GM19452 (cell line): ENCODE measurements at regions not wholly inside any gene's neighbourhood (a gene's known extent, or its start where the extent isn't known, plus 50 kb on each side); places are given as distances from the start of the nearest gene placed in this dataset.
"Not testable (repeated sequence)": the region's sequence is repeated elsewhere in the genome, so short reads cannot be mapped to it uniquely, and the experiment has no call there.

ENCODE experiments used
- ATAC-seq: cut with Tn5 transposase; IDR thresholded peaks from one replicate; pipeline ENCODE4 v1.9.1; 2021; ENCODE audit not compliant: unreplicated experiment

DNA sequence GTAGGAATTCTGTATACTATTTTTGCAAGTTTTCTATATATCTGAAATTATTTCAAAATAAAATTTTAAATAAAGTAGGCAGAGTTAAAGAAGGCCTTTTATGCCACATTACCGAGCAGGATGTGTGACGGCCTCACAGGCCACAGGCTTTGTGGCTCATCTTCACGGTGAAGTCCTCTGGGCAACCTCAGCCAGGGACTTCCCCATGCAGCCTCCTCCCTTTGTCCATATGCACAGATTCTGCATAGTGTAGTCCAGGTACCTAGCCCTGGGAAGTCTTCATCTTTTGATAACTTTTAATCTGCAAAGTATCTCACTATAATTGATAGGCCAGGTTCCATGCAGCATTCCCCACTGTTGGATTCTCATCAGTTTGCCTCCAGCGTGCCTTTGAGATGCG lies 62.8 kb downstream of the ARHGAP11B start:
- ATAC-seq: not testable (repeated sequence)

DNA sequence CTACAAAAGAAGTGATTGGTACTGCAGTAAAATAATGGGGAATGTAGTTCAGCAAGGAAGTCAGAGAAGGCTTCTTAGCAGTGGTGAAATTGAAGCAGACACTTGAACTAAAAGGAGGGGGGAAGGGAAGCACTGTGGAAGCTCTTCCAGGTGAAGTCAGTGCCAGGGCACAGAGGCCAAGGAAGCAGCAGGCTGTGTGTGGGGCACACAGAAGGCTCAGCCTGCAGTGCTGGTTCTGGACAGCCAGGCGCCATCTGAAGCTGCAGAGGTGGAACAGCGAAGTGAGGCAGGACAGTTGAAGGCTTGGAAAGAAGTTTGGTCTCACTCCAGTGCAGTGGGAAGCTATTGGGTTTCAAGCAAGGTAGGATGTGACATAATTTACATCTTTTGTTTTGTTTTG lies 64.2 kb downstream of the ARHGAP11B start:
- not testable (repeated sequence) for ATAC-seq

DNA sequence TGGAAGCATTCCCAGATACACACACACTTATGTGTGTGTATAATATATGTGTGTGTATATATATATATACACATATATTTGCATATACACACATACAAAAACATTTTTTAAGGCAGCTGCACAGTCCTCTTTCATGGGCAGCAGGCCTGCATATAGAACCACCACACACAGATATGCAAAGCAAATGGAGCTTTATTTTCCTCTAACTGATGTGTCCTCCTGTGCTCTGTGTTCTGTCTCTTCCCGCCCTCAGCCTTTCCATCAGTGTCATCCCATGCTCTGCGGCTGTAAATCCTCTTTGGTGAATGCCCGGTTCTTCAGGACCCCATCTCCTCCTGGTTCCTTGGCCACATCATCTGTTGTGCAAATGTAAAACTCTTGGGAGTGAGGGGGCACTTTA lies 69.9 kb downstream of the ARHGAP11B start:
- ATAC-seq: not testable (repeated sequence)

DNA sequence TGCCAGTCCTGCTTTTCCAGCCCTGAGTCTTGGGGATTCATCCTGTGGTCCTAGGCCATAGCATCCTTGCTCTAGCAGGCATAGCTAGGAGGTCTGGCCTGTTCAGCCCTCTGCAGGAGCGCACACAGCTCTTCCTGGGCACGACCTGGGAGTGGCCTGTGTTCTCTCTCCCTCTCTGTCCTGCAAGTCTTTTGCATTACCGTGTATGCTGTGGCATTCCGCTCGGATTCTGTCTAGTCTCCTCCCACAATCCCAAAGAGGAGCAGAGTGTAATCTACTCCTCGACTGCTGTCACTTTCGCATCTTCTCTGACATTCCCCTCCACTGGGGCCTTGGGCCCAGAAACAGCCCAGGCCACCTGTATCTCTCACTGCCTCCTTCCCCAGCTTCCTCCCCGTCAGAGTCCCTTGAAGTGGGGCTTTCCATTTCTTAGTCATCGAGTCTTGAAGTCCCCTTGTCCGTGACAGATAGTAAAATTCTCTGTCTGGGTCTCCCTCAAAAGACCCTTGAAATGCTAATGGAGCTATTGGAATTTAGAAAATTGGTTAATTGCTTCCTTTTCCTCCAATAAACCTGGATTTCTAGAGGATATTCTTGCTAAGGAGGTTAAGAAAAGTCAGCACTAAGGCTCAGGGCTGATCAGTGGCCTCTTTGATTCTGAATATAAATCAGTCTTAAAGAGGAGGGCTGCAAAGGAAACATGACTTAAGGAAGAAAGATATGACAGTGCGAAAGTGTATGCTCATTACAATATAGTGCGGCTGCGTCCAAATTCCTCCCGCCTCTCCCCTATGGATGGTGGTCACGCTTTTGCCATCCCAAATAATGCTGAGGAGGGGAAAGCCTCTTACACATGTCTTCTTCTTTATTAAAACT lies 70.7 kb downstream of the ARHGAP11B start:
- peak; percentile 73 for ATAC-seq

DNA sequence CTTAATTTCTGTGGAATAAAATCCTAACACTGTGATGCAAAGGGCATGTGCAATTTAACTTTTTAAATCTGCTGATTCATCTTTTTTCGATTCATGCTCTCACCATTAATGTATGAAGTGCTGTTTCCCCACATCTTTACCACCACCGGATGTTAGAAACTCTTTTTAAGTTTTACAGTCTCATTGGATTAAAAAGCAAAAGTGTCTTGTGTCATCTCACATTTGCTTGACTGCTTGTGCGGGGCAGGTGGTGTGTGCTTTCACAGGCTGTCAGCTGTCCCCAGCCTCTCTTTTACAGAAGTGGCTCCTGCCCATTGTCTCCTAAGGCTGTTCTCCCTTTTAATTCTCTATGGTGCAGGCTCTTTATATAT lies 71.4 kb downstream of the ARHGAP11B start:
- peak; percentile 59 for ATAC-seq

DNA sequence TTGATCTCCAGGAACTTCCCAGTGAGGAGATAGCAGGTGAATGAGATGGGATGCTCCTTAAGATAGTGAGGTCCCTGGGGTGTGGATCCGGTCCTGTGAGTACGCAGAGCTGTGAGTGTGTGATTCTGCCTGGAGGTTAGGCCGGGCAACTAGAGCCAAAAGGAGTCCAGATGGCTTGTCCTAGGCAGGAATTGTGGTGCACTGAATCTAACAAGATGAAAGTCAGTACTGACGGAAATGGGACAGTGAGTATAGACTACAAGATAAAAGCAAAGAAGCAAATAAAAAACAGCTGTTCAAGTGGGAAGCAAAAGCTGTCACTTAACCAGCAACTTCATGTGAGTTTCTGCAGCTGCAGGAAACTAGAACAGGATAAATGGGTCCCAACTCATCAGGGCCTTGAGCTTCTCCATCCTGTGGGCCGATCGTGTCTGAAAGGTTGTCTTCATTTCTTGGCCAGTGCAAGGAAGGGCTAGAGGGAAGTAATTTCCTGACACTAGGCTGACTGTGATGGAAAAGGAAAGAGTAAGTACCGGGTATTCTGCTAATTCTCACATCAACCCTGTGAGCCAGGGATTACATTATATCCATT lies 74.2 kb downstream of the ARHGAP11B start:
- ATAC-seq: not testable (repeated sequence)

DNA sequence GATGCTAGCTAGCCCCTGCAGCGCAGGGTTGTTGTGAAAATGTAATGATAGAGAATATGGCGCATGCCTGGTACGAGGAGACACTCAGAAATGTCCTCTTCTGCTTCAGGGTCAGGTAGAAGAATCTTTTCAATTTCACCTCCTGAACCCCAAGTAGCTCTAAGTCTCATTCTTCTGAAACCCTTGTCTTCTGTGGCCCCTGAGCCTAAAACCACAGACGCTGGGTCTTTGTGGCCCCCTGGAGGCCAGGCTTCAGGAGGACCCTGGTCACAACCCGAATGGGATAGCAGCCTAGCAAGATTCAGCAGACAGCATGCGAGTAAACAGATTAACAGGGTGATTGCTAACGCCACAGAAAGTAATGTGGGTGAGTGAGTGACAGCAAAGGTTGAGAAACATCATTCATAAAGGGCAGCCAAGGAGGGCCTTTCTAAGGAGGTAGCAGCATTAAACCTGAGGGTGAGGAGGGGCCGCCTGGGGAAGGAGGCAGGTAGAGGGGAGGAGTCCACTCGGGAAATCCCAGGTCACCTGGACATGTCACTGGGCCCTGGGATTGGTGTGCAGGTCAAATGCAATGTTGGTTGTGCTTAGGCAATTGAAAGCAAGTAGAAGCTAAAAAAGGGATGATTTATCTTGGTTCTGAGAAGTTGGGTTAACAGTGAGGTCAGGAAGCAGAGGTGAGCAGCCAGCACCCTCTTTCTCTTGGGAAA lies 82.2 kb downstream of the ARHGAP11B start:
- ATAC-seq: not testable (repeated sequence)

DNA sequence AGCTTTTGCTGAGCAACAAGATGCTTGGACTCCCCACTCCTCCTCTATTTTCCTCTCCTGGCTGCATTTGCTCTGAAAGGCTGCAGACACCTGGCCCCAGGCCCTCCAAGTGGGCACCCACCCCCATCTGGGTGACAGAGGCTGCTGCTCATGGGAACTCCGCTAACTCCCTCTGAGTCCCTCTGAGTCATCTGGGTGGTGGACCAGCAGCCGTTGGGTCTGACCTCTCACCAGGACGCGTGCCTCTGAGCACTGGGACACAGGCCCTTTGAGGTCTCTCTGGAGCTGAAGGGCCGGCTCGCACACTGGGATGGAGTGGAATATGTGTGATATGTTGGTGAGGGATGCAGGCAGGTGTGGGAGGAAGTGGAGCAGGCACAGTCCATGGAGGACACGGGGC lies 82.9 kb downstream of the ARHGAP11B start:
- not testable (repeated sequence) for ATAC-seq

DNA sequence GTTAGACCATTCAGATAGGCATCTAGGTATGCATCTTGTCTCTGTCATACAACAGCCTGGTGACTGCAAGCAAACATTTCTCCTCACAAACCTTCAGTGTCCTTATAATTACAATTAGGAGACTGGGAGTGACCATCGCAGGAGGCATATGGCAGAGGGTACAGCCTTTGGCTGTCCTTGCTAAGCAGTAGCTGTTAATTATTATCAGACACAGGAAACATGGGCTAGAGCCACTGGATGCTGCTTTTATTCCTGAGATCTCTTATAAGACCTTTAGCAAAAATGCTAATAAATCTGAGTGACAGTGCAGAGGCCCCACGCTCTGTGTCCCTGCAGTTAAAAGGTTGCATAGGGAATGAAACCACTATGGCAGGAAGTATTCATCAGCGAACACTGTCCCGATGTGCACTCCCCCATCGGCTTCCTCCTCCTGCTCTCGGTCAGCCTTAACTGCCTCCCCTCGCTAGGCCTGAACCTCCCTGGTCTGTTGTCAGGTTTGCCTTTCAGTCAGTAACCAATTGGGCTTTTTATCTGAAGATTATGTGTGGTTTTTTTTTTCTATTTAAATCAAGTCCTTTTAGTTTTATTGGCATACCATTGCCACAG lies 92.2 kb downstream of the ARHGAP11B start:
- ATAC-seq: peak; percentile 81

DNA sequence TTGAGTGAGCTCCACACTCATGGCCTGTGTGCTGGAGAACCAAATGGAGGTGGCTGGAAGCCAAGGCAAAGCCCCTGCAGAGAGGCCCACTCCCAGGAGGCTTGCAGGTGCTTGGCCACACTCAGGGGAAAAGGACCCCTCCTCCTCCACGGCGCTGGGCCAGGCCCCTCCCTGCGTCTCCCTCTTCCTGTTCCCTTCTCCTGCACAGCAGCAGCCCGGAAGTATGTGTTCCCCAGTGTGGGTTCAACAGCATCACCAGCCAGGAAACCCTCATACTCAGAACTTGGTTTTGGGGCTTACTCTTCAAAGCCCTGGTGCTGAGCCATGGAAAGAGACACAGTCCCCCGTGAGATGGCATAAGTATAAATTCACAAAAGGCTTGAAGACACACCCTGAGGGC lies 93.4 kb downstream of the ARHGAP11B start:
- not testable (repeated sequence) for ATAC-seq

DNA sequence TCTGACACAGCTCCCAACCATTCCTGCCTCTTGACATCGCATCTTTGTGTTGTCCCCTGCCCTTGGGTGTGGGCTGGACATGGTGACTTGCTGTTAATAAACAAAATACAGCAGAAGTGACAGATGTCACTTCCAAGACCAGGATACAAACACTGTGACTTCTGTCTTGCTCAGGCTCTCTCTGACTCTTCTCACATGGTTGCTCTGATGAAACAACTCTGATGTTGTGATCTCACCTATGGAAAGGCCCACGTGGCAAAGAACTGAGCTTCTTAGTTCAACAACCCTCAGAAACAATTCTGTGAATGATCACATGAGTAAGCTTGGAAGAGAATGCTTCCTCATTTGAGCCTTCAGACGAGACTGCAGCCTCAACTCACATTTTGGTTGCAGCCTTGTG lies 94.9 kb downstream of the ARHGAP11B start:
- ATAC-seq: not testable (repeated sequence)

DNA sequence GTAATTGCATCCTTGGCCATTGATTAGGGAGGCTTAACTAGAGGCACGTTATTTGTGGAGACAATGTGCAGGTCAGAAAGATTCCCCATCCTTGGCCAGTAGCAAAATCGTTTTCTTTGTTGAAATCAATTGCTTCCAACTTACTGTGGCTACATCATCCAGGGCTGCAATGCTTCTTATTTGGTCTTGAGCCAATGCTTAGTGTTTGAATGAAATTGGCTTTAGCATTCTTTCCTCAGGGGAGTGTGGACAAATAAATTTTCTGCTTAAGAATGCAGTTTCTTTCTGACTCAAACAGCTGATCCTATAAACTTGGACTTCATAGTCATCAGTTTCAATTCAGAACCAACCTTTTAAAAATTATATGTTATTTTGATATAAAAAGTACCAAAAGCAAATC lies 95.6 kb downstream of the ARHGAP11B start:
- not testable (repeated sequence) for ATAC-seq

DNA sequence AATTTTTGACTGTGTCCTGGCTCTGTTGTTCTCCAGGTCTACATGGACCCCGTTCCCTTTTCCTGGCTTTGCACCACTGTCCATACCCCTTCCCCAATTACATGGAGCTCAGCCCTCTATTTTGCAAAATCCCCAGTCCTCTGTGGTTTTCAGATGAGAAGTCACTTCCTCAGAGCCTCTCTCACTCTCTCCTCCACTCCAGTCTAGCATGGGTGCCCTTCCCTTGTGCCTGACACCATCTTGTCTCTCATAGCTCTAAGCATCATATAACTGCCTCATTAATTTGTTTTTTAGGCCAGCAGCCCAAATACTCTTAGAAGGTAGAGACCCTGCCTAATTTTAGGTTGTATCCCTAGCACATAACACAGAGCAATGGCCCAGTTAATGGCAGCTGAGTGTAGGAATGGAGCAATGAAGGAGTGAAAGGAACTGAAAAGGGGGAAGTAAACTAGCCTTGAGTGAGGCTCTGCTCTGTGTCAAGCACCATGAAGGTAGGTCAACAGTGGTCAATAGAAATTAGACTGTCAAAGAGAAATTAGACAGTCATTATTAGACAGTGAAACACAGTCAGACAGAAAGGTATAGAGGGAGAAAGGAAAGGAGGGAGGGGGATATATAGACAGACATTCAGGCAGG lies 97.7 kb downstream of the ARHGAP11B start:
- ATAC-seq: not testable (repeated sequence)

DNA sequence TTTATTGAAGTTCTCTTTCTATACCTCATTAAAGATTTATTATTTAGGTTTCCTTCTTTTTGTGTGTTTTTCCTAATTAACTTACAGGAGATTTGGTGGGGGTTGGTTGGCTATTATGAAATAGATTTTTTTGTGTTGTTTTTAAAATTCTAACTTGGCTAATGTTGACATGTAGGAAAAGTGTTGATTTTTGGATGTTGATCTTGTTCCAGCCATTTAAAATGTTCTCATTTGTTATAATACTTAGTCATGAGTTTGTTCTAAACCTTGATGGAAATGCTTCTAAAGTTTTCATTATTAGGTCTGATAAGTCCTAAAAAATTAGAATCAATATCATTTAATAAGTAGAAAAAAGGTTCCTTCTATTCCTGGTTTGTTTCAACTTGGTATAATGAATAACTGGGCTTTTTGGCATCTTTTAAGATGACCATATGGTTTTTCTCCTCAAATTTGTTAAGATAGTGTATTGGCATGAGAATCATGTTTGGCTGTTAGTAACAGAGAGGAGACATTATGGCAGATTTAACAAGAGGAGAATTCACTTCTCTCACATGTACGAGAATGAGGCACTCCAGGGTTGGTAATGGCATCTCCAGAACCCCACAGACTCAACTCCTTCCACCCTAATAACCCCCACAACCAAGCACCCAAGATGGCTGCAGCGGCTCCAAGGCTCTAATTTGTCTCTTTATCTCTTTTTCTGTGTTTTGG lies 104.1 kb downstream of the ARHGAP11B start:
- ATAC-seq: not testable (repeated sequence)

DNA sequence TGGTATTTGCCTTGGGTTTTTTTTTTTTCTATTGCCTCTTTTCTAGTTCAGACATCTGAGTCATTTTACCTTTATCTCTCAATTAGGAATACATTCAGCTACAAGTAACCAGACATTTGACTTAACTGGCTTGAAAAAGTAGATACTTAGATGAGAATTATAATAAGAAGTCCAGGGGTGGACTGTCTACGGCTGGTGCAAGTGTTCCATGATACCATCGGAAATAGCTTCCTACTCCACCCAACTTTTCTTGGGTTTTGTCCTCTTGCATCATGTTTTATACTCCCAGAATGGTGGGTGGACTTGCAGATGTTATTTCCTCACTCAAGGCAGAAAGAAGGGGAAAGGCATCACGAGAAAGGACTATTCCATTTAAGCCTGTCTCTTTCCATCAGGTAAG lies 104.7 kb downstream of the ARHGAP11B start:
- not testable (repeated sequence) for ATAC-seq

DNA sequence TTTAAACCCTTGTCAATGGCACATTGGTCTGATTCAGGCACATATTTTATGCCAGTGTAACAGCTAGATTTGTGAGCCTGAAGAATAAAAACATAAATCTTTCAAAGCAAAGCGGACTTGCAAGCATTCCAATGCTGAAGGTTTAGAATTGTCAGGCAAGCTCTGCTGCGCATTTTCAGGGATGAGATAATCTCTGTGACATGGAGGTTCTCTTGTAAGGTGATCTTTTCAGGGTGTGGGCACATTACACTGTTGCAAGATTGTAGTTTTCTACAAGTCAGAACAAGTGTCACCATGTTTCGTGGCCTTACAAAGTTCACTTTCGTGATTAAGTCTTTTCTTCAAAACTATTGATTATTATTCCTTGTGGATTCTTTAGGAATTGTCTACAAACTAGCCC lies 106.2 kb downstream of the ARHGAP11B start:
- ATAC-seq: not testable (repeated sequence)

DNA sequence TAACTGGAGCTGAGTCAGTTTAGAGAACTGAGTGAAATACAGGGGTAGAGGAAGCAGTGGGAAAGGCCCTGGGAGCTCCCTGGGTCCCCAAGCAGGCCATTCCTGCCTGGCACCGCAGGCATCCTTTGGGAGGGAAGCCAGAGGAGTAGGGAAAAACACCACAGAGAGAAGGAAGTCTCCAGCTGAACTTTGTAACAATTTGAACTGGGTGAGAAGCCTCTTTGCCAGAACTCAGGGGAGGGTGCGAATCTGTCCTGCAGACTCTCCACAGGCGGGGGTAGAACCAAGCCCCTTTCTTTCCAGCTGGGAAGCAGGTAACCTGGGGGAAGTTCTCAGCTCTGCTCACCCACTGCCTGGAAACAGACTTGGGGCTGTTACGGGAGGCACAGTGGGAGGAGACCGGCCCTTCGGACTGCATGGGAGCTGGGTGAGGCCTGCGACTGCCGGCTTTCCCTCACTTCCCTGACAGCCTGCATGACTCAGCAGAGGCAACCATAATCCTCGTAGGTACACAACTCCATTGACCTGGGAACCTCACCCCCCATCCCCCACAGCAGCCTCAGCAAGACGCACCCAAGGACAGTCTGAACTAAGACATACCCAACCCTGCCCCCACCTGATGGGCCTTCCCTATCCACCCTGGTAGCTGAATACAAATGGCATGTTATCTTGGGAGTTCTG lies 110.1 kb downstream of the ARHGAP11B start:
- not testable (repeated sequence) for ATAC-seq

DNA sequence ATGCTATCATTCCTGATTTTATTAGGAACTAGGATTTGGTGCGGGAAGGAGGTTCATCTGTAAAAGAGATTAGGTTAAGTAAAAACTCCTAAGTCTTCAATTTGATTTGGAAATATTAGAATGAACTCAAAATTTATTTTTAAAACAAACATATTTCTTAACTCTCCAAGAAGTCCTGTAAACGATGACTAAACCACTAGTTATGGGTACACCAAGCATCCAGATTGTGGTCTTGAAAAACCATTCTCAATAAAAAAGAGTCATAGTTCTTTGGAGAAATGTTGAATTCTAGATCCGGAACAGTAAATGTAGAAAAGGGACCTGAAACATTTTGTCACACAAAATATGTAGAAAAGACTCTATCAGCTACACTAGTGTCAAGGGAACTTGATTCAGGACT lies 116.9 kb downstream of the ARHGAP11B start:
- not testable (repeated sequence) for ATAC-seq

DNA sequence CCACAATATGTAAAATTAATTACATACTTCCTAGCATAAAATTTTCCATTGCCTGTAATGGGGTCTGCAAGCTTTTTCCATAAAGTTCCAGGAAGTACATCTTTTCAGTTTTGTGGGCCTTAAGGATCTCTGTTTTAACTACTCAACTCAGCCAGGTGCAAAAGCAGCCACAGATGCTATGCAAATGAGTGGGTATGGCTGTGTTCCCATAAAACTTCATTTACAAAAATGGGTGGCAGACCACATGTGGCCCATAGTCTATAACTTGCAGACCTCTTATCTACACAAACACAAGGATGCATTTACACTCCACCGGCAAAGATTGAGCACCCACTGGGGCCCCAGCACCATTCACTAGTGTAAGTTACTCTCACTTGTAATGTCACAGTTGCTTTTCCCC lies 123.1 kb downstream of the ARHGAP11B start:
- ATAC-seq: not testable (repeated sequence)
